ENCODE measurements at regions not wholly inside any gene's neighbourhood (a gene's known extent, or its start where the extent isn't known, plus 50 kb on each side); places are given as distances from the start of the nearest gene placed in this dataset.

GRCh38 chr13:73133531-73133930 lies 74.7 kb downstream of the KLF5 start:
- Histone ChIP-seq H3K9me3 (ENCODE audit: low read depth, low read length) (no peaks in the 10 kb centered on the region), H3K27ac (no peak overlapping the region), H3K36me3 (ENCODE audit: insufficient read depth, low read length) (no peaks in the 10 kb centered on the region), H3K9ac (ENCODE audit: insufficient read length) (no peak overlapping the region), H3K4me3 (no peak overlapping the region)
- TF ChIP-seq FOXP2 (optimal IDR thresholded peaks at IDR 0.05; ENCODE audit: control extremely low read depth, extremely low read length, insufficient read depth): no peak
- no peak for TF ChIP-seq POLR2AphosphoS5 (IDR thresholded peaks at IDR 0.05; ENCODE audit: borderline replicate concordance, low read depth, low read length)
- no peak for TF ChIP-seq EZH2 (IDR thresholded peaks at IDR 0.05)
- no peak for DNase-seq (ENCODE audit: low read depth, low spot score)

GRCh38 chr13:73131247-73131646 lies 72.4 kb downstream of the KLF5 start:
- Histone ChIP-seq H3K4me3 (no peak overlapping the region), H3K36me3 (ENCODE audit: insufficient read depth, low read length) (no peaks in the 10 kb centered on the region), H3K9me3 (ENCODE audit: low read depth, low read length) (no peaks in the 10 kb centered on the region), H3K9ac (ENCODE audit: insufficient read length) (no peak overlapping the region), H3K27ac (no peak overlapping the region)
- TF ChIP-seq FOXP2 (optimal IDR thresholded peaks at IDR 0.05; ENCODE audit: control extremely low read depth, extremely low read length, insufficient read depth): no peak
- TF ChIP-seq POLR2AphosphoS5 (IDR thresholded peaks at IDR 0.05; ENCODE audit: borderline replicate concordance, low read depth, low read length): no peak
- DNase-seq (ENCODE audit: low read depth, low spot score): no peak

GRCh38 chr13:73129023-73129422 lies 70.2 kb downstream of the KLF5 start:
- H3K4me3 ChIP-seq: no peak overlapping the region
- no peak overlapping the region for H3K9ac ChIP-seq (ENCODE audit: insufficient read length)
- no peaks in the 10 kb centered on the region for H3K36me3 ChIP-seq (ENCODE audit: insufficient read depth, low read length)
- DNase-seq (ENCODE audit: low read depth, low spot score): no peak
- no peak for TF ChIP-seq POLR2AphosphoS5 (IDR thresholded peaks at IDR 0.05; ENCODE audit: borderline replicate concordance, low read depth, low read length)
- H3K9me3 ChIP-seq (ENCODE audit: low read depth, low read length): no peaks in the 10 kb centered on the region
- H3K27ac ChIP-seq: no peak overlapping the region

Data from SK-N-MC (cell line).